ENCODE measurements at regions not wholly inside any gene's neighbourhood (a gene's known extent, or its start where the extent isn't known, plus 50 kb on each side); places are given as distances from the start of the nearest gene placed in this dataset.

- H3K36me3 ChIP-seq (ENCODE audit: control insufficient read depth in 1 of 2, insufficient read depth in 2 of 2, low read length in 2 of 2), result no peaks in the 10 kb centered on the region
- no peaks in the 10 kb centered on the region for H3K4me1 ChIP-seq (ENCODE audit: control insufficient read depth in 1 of 2, insufficient read depth in 2 of 2, low read length in 2 of 2)
- no peaks in the 10 kb centered on the region for H3K9me3 ChIP-seq (ENCODE audit: control insufficient read depth in 1 of 2, low read length in 2 of 2)
- H3K9ac ChIP-seq (ENCODE audit: low read depth in 1 of 2, low read length in 2 of 2), result no peak overlapping the region
- no peaks in the 10 kb centered on the region for H3K27me3 ChIP-seq (ENCODE audit: control insufficient read depth in 1 of 2, insufficient read depth in 2 of 2, low read length in 2 of 2)
- H3K4me3 ChIP-seq (ENCODE audit: low read depth in 1 of 2, low read length in 2 of 2), result no peak overlapping the region
- H3K27ac ChIP-seq (ENCODE audit: low read depth, low read length), result no peak overlapping the region
Measured at GRCh38 chr14:62156052-62156451, 393.8 kb downstream of the SNAPC1 start.

GRCh38 chr14:62158779-62159178 is 396.6 kb downstream of the SNAPC1 start:
- Histone ChIP-seq H3K36me3 (ENCODE audit: control insufficient read depth in 1 of 2, insufficient read depth in 2 of 2, low read length in 2 of 2) (no peaks in the 10 kb centered on the region), H3K27me3 (ENCODE audit: control insufficient read depth in 1 of 2, insufficient read depth in 2 of 2, low read length in 2 of 2) (no peaks in the 10 kb centered on the region), H3K4me1 (ENCODE audit: control insufficient read depth in 1 of 2, insufficient read depth in 2 of 2, low read length in 2 of 2) (no peaks in the 10 kb centered on the region)

GRCh38 chr14:62159314-62159713 is 397.1 kb downstream of the SNAPC1 start:
- H3K36me3 ChIP-seq (ENCODE audit: control insufficient read depth in 1 of 2, insufficient read depth in 2 of 2, low read length in 2 of 2), result no peaks in the 10 kb centered on the region
- peaks cover 0 to 3% of the 10 kb centered on the region in 2 donors for H3K27me3 ChIP-seq (ENCODE audit: control insufficient read depth in 1 of 2, insufficient read depth in 2 of 2, low read length in 2 of 2)
- no peaks in the 10 kb centered on the region for H3K9me3 ChIP-seq (ENCODE audit: control insufficient read depth in 1 of 2, low read length in 2 of 2)
- H3K4me3 ChIP-seq (ENCODE audit: low read depth in 1 of 2, low read length in 2 of 2), result no peak overlapping the region
- H3K9ac ChIP-seq (ENCODE audit: low read depth in 1 of 2, low read length in 2 of 2), result no peak overlapping the region
- H3K4me1 ChIP-seq (ENCODE audit: control insufficient read depth in 1 of 2, insufficient read depth in 2 of 2, low read length in 2 of 2), result no peaks in the 10 kb centered on the region
- no peak overlapping the region for H3K27ac ChIP-seq (ENCODE audit: low read depth, low read length)

More at GRCh38 chr14:62158779-62159178, 396.6 kb downstream of the SNAPC1 start:
- H3K9me3 ChIP-seq (ENCODE audit: control insufficient read depth in 1 of 2, low read length in 2 of 2), result no peaks in the 10 kb centered on the region
- H3K4me3 ChIP-seq (ENCODE audit: low read depth in 1 of 2, low read length in 2 of 2), result no peak overlapping the region
- no peak overlapping the region for H3K9ac ChIP-seq (ENCODE audit: low read depth in 1 of 2, low read length in 2 of 2)
- H3K27ac ChIP-seq (ENCODE audit: low read depth, low read length), result no peak overlapping the region

GRCh38 chr14:62162998-62163589 is 400.9 kb downstream of the SNAPC1 start:
- Histone ChIP-seq H3K27me3 (ENCODE audit: control insufficient read depth in 1 of 2, insufficient read depth in 2 of 2, low read length in 2 of 2) (peaks cover 0 to 4% of the 10 kb centered on the region in 2 donors), H3K36me3 (ENCODE audit: control insufficient read depth in 1 of 2, insufficient read depth in 2 of 2, low read length in 2 of 2) (no peaks in the 10 kb centered on the region), H3K9me3 (ENCODE audit: control insufficient read depth in 1 of 2, low read length in 2 of 2) (no peaks in the 10 kb centered on the region), H3K4me3 (ENCODE audit: low read depth in 1 of 2, low read length in 2 of 2) (no peak overlapping the region), H3K9ac (ENCODE audit: low read depth in 1 of 2, low read length in 2 of 2) (no peak overlapping the region), H3K4me1 (ENCODE audit: control insufficient read depth in 1 of 2, insufficient read depth in 2 of 2, low read length in 2 of 2) (no peaks in the 10 kb centered on the region), H3K27ac (ENCODE audit: low read depth, low read length) (no peak overlapping the region)

GRCh38 chr14:62168564-62169155 is 406.4 kb downstream of the SNAPC1 start:
- Histone ChIP-seq H3K4me1 (ENCODE audit: control insufficient read depth in 1 of 2, insufficient read depth in 2 of 2, low read length in 2 of 2) (no peaks in the 10 kb centered on the region), H3K9ac (ENCODE audit: low read depth in 1 of 2, low read length in 2 of 2) (no peak overlapping the region), H3K4me3 (ENCODE audit: low read depth in 1 of 2, low read length in 2 of 2) (no peak overlapping the region), H3K27me3 (ENCODE audit: control insufficient read depth in 1 of 2, insufficient read depth in 2 of 2, low read length in 2 of 2) (peaks cover 0 to 4% of the 10 kb centered on the region in 2 donors), H3K36me3 (ENCODE audit: control insufficient read depth in 1 of 2, insufficient read depth in 2 of 2, low read length in 2 of 2) (no peaks in the 10 kb centered on the region), H3K9me3 (ENCODE audit: control insufficient read depth in 1 of 2, low read length in 2 of 2) (no peaks in the 10 kb centered on the region), H3K27ac (ENCODE audit: low read depth, low read length) (no peak overlapping the region)

GRCh38 chr14:62179367-62180018 is 417.3 kb downstream of the SNAPC1 start:
- H3K27me3 ChIP-seq (ENCODE audit: control insufficient read depth in 1 of 2, insufficient read depth in 2 of 2, low read length in 2 of 2), result peaks cover 0 to 3% of the 10 kb centered on the region in 2 donors
- no peaks in the 10 kb centered on the region for H3K9me3 ChIP-seq (ENCODE audit: control insufficient read depth in 1 of 2, low read length in 2 of 2)
- H3K27ac ChIP-seq (ENCODE audit: low read depth, low read length), result no peak overlapping the region
- no peak overlapping the region for H3K4me3 ChIP-seq (ENCODE audit: low read depth in 1 of 2, low read length in 2 of 2)
- no peaks in the 10 kb centered on the region for H3K36me3 ChIP-seq (ENCODE audit: control insufficient read depth in 1 of 2, insufficient read depth in 2 of 2, low read length in 2 of 2)
- no peak overlapping the region for H3K9ac ChIP-seq (ENCODE audit: low read depth in 1 of 2, low read length in 2 of 2)
- H3K4me1 ChIP-seq (ENCODE audit: control insufficient read depth in 1 of 2, insufficient read depth in 2 of 2, low read length in 2 of 2), result no peaks in the 10 kb centered on the region

- no peaks in the 10 kb centered on the region for H3K9me3 ChIP-seq (ENCODE audit: control insufficient read depth in 1 of 2, low read length in 2 of 2)
- H3K36me3 ChIP-seq (ENCODE audit: control insufficient read depth in 1 of 2, insufficient read depth in 2 of 2, low read length in 2 of 2), result no peaks in the 10 kb centered on the region
- H3K27ac ChIP-seq (ENCODE audit: low read depth, low read length), result no peak overlapping the region
- no peak overlapping the region for H3K4me3 ChIP-seq (ENCODE audit: low read depth in 1 of 2, low read length in 2 of 2)
- H3K9ac ChIP-seq (ENCODE audit: low read depth in 1 of 2, low read length in 2 of 2), result no peak overlapping the region
- no peaks in the 10 kb centered on the region for H3K4me1 ChIP-seq (ENCODE audit: control insufficient read depth in 1 of 2, insufficient read depth in 2 of 2, low read length in 2 of 2)
- peaks cover 0 to 3% of the 10 kb centered on the region in 2 donors for H3K27me3 ChIP-seq (ENCODE audit: control insufficient read depth in 1 of 2, insufficient read depth in 2 of 2, low read length in 2 of 2)
Measured at GRCh38 chr14:62181591-62181990, 419.4 kb downstream of the SNAPC1 start.

- Histone ChIP-seq H3K4me3 (ENCODE audit: low read depth in 1 of 2, low read length in 2 of 2) (no peak overlapping the region), H3K9me3 (ENCODE audit: control insufficient read depth in 1 of 2, low read length in 2 of 2) (no peaks in the 10 kb centered on the region), H3K4me1 (ENCODE audit: control insufficient read depth in 1 of 2, insufficient read depth in 2 of 2, low read length in 2 of 2) (no peaks in the 10 kb centered on the region), H3K27me3 (ENCODE audit: control insufficient read depth in 1 of 2, insufficient read depth in 2 of 2, low read length in 2 of 2) (peaks cover 0 to 3% of the 10 kb centered on the region in 2 donors), H3K27ac (ENCODE audit: low read depth, low read length) (no peak overlapping the region), H3K9ac (ENCODE audit: low read depth in 1 of 2, low read length in 2 of 2) (no peak overlapping the region), H3K36me3 (ENCODE audit: control insufficient read depth in 1 of 2, insufficient read depth in 2 of 2, low read length in 2 of 2) (no peaks in the 10 kb centered on the region)
Measured at GRCh38 chr14:62185078-62185477, 422.9 kb downstream of the SNAPC1 start.

- Histone ChIP-seq H3K4me3 (ENCODE audit: low read depth in 1 of 2, low read length in 2 of 2) (no peak overlapping the region), H3K27ac (ENCODE audit: low read depth, low read length) (no peak overlapping the region), H3K4me1 (ENCODE audit: control insufficient read depth in 1 of 2, insufficient read depth in 2 of 2, low read length in 2 of 2) (no peaks in the 10 kb centered on the region), H3K36me3 (ENCODE audit: control insufficient read depth in 1 of 2, insufficient read depth in 2 of 2, low read length in 2 of 2) (no peaks in the 10 kb centered on the region), H3K9ac (ENCODE audit: low read depth in 1 of 2, low read length in 2 of 2) (no peak overlapping the region), H3K27me3 (ENCODE audit: control insufficient read depth in 1 of 2, insufficient read depth in 2 of 2, low read length in 2 of 2) (peaks cover 0 to 3% of the 10 kb centered on the region in 2 donors), H3K9me3 (ENCODE audit: control insufficient read depth in 1 of 2, low read length in 2 of 2) (no peaks in the 10 kb centered on the region)
Measured at GRCh38 chr14:62187265-62187664, 425.0 kb downstream of the SNAPC1 start.

GRCh38 chr14:62189698-62190097 is 427.5 kb downstream of the SNAPC1 start:
- Histone ChIP-seq H3K9me3 (ENCODE audit: control insufficient read depth in 1 of 2, low read length in 2 of 2) (no peaks in the 10 kb centered on the region), H3K9ac (ENCODE audit: low read depth in 1 of 2, low read length in 2 of 2) (no peak overlapping the region), H3K4me1 (ENCODE audit: control insufficient read depth in 1 of 2, insufficient read depth in 2 of 2, low read length in 2 of 2) (no peaks in the 10 kb centered on the region), H3K4me3 (ENCODE audit: low read depth in 1 of 2, low read length in 2 of 2) (no peak overlapping the region), H3K36me3 (ENCODE audit: control insufficient read depth in 1 of 2, insufficient read depth in 2 of 2, low read length in 2 of 2) (no peaks in the 10 kb centered on the region), H3K27ac (ENCODE audit: low read depth, low read length) (no peak overlapping the region), H3K27me3 (ENCODE audit: control insufficient read depth in 1 of 2, insufficient read depth in 2 of 2, low read length in 2 of 2) (no peaks in the 10 kb centered on the region)
